ENCODE measurements at regions not wholly inside any gene's neighbourhood (a gene's known extent, or its start where the extent isn't known, plus 50 kb on each side); places are given as distances from the start of the nearest gene placed in this dataset.

DNA sequence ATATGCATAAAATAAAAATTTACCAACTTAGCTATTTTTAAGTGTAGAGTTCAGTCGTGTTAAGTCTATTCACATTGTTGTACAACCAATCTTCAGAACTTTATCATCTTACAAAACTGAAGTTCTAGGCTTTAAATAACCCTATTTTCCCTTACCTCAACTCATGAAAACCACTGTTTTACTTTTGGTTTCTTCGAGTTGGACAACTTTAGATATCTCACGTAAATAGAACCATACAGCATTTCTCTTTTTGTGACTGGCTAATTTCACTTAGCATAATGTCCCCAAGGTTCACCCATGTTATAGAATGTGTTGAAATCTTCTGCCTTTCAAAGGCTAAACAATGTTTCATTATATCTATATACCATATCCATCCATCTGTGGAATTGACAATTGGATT lies 819.0 kb upstream of the ADGRL4 start:
- TF ChIP-seq, protein P1, sequence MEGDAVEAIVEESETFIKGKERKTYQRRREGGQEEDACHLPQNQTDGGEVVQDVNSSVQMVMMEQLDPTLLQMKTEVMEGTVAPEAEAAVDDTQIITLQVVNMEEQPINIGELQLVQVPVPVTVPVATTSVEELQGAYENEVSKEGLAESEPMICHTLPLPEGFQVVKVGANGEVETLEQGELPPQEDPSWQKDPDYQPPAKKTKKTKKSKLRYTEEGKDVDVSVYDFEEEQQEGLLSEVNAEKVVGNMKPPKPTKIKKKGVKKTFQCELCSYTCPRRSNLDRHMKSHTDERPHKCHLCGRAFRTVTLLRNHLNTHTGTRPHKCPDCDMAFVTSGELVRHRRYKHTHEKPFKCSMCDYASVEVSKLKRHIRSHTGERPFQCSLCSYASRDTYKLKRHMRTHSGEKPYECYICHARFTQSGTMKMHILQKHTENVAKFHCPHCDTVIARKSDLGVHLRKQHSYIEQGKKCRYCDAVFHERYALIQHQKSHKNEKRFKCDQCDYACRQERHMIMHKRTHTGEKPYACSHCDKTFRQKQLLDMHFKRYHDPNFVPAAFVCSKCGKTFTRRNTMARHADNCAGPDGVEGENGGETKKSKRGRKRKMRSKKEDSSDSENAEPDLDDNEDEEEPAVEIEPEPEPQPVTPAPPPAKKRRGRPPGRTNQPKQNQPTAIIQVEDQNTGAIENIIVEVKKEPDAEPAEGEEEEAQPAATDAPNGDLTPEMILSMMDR (IDR thresholded peaks at IDR 0.05; ENCODE audit: extremely low read depth, insufficient read depth, missing control alignments), result no peak
- in situ Hi-C loops (cut with MboI; ENCODE audit: low pct_unique_long_range_greater_than_20kb, low sequenced_read_pairs, unreplicated experiment), result no loop called here
- DNase-seq (ENCODE audit: low spot score), result no peak

DNA sequence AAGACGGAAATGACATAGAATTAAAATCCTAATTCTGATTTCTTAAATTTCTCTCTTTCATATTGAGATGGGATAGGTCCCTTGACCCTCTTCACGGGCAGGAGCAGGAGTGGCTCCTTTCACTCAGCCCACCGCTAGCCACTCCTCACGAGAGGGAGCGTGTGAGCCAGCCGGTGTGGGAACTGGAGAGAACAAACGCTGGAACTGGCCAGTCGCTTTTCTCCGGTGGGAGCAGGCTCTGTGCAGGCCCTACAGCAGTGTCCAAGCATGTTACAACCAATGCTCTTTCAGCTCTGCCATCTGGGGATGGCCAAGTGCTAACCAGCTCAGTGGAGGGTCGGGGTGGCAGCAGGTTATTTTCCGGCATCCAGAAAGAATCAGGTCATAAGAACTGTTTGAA lies 815.5 kb upstream of the ADGRL4 start:
- TF ChIP-seq, protein P1 (IDR thresholded peaks at IDR 0.05; ENCODE audit: extremely low read depth, insufficient read depth, missing control alignments), result no peak
- DNase-seq (ENCODE audit: low spot score), result no peak
- in situ Hi-C loops (cut with MboI; ENCODE audit: low pct_unique_long_range_greater_than_20kb, low sequenced_read_pairs, unreplicated experiment), result no loop called here

DNA sequence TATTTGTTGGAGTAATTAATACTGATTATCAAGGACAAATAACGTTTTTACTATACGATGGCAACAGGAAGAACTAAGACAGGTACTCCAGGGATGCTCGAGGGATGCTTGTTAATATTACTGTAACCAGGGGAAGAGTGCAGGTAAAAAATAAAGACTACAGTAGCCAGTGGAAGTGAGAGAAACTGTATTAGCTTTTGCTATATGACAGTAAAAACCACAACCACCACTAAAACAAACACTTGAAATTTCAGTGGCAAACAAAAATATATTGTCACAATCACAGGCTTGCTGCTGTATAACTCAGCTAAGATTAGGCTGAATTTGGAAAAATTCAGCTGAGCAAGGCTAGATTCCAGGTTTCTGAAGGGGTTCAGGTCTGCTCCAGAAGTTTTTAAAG lies 812.6 kb upstream of the ADGRL4 start:
- in situ Hi-C loops (cut with MboI; ENCODE audit: low pct_unique_long_range_greater_than_20kb, low sequenced_read_pairs, unreplicated experiment), result no loop called here

DNA sequence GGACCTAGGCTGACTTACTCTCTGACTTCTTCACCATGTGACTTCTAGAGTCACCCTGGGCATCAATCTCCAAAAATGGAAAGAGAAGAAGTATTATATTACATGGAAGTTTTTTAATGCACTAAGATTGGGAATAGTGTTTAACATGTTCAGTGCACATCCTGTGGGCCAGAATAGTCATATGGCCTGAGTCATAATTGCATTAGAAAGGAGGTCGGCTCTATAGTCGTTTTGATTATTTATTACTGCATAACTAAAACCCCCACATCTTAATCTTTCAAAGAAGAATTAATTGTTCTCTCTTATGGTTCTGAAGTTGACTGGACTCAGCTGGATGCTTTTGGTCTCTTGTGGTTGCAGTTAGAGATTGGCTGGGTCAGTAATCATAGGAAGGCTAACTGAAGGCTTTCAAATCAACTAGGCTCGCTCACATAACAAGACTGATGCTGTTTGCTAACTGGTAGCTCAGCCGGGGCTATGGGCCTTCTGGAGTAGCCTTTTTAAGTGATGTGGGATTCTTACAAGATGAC lies 810.6 kb upstream of the ADGRL4 start:
- in situ Hi-C loops (cut with MboI; ENCODE audit: low pct_unique_long_range_greater_than_20kb, low sequenced_read_pairs, unreplicated experiment), result no loop called here
- no peak for DNase-seq (ENCODE audit: low spot score)
- TF ChIP-seq, protein P1 (IDR thresholded peaks at IDR 0.05; ENCODE audit: extremely low read depth, insufficient read depth, missing control alignments), result no peak

More for the DNA sequence above, 812.6 kb upstream of the ADGRL4 start:
- TF ChIP-seq, protein P1 (IDR thresholded peaks at IDR 0.05; ENCODE audit: extremely low read depth, insufficient read depth, missing control alignments), result no peak
- DNase-seq (ENCODE audit: low spot score), result no peak

DNA sequence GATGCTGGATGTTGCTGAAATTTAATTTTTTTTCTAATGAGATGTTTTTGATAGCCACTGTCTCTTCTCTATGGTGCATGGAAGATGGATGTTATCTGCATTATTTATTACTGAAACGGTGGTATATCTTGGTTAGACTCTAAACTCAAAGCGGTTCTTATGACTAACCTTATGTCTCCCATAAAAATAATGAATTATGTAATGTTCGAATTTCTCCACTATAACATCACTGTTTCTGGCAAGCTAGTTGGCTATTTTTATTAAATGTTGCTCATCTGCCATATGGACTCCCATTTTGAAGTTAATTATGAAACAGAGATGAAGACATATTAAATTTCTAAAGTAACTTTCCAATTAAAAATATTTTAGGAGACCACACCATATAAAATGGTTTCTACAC lies 808.6 kb upstream of the ADGRL4 start:
- TF ChIP-seq, protein P1 (IDR thresholded peaks at IDR 0.05; ENCODE audit: extremely low read depth, insufficient read depth, missing control alignments), result no peak
- no peak for DNase-seq (ENCODE audit: low spot score)
- in situ Hi-C loops (cut with MboI; ENCODE audit: low pct_unique_long_range_greater_than_20kb, low sequenced_read_pairs, unreplicated experiment), result no loop called here

DNA sequence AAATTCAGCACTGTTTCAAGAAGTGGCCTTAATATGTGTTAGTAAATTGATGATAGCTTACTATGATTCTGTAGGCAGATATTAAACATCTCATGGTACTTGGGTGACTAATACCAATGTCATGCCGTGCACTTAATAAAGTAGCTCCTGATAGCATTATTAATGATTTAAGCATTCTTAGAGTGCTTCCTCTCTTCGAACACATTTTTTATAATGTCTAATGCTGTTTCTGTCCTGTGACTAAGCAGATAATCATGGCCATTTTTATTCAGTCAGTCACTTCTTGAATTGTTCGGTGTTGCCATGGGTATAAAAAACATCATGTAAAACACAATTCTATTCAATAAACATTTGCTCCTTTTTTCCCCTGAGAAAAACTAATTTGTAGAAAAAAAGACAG lies 804.6 kb upstream of the ADGRL4 start:
- no peak for DNase-seq (ENCODE audit: low spot score)
- in situ Hi-C loops (cut with MboI; ENCODE audit: low pct_unique_long_range_greater_than_20kb, low sequenced_read_pairs, unreplicated experiment), result no loop called here
- TF ChIP-seq, protein P1 (IDR thresholded peaks at IDR 0.05; ENCODE audit: extremely low read depth, insufficient read depth, missing control alignments), result no peak

Data from GM13977 (cell line).